T1000 (cell line): ENCODE measurements at regions not wholly inside any gene's neighbourhood (a gene's known extent, or its start where the extent isn't known, plus 50 kb on each side); places are given as distances from the start of the nearest gene placed in this dataset.

Source experiments
- DNase-seq: peaks from one replicate; lab custom pipeline; 2025; ENCODE audit warnings: mixed read lengths; lab: John Stamatoyannopoulos, UW

DNA sequence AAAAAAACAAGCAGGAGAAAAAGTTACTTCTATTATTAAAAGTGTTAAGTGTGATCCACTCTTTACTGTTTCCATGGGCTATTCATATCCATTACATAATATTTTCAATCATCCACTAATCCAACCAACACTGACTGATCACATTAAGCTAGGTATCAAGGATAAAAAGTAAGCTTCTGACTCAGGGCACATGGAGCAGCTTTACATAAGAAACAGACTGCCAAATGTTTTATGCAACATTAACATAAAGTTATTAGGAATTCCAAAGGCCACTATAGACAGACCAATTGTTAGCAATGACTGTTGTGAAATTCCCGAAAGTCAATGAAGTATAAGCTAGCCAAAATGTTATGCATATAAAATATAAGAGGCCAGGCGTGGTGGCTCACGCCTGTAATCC is 277.6 kb downstream of the ZEB2 start:
- DNase-seq: no peak

GRCh38 chr2:144241801-144242200 is 278.1 kb downstream of the ZEB2 start:
- no peak for DNase-seq

GRCh38 chr2:144240656-144241339 is 279.1 kb downstream of the ZEB2 start:
- no peak for DNase-seq

GRCh38 chr2:144239726-144240125 is 280.2 kb downstream of the ZEB2 start:
- no peak for DNase-seq

DNA sequence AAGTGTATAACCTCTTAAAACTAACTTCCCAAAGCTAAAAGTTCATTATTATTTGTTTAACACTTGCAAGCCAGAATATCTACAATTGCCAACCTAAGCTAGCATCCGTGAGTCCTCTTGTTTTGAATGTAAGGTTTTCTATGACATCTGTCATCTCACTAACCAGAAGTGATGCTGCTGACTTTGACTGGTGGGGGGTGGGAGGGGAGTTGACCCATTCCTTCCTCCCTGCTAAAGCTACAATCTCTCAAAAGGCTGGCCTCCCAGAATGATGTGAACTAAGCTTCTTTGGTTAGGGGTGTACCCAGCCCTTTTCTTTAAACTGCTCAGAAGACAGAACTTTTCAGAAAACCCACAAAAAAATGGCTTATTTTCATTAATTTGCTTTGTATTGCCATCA is 280.6 kb downstream of the ZEB2 start:
- DNase-seq: no peak

DNA sequence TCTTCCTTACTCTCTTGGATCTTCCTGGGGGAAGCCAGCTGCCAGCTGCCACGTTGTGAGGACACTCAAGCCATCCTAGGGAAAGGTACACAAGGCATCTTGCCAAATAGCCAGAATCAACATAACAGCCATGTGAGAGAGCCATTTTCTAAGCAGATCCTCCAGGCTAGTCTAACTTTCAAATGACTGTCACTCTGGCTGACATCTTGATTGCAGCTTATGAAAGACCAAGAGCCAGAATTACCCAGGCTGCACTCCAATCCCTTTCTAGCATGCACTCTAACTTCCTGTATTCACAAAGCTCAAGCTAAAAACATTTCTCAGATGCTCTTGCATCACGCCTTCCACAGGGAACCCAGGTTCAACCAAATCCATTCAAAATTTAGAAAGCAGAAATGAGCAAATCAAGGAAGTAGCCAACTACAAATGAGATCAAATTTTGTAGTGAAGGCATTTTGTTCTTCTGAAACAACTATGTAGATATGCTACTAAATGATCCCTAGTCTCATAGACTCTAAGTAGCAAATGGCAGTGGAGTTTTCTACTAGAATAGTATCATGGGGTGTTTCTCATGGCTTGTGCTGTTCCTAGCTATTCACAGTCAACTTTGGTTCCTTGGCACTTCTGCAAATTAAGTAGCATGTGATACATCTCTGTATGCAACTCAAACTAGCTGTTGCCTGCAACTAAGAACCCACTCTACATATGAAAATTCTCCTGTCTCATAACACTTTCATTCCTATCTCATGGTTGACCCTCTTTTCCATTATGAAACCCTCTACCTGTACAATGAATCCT is 281.9 kb downstream of the ZEB2 start:
- DNase-seq: no peak

DNA sequence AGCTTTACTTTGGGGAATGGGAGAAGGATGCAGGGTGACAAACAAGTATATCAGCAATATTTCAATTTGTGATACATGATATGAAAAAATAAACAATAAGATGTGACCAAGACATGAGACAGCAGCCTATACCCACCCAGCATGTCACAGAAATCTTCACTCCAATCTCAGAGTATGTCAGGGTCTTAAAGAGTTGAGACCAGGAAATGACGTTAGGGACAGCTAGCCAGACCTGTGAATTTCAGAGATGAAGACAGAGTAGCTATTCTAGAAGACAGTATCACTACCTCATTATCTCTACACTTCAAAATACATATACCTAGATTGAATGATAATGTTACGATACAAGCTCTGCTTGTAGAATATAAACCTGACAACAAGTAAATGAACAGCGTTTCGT is 282.8 kb downstream of the ZEB2 start:
- DNase-seq: no peak

DNA sequence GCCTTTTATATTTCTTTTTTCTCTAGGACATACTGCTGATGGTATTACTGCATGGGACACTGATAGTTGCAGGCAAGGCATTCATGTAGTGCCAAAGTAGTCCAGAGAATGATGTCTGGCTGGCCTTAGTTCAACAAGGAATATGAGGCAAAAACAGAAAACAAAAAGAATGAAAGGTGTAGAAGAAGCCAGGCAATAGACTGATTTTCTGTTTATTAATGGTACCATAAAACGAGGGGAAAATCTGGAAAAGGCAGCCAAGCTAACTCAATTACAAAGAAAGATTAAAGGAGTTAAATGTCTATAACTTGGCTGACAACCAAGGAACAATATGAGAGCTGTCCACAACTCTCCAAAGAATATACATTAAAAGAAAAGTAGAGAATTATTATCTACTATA is 284.9 kb downstream of the ZEB2 start:
- DNase-seq: no peak

DNA sequence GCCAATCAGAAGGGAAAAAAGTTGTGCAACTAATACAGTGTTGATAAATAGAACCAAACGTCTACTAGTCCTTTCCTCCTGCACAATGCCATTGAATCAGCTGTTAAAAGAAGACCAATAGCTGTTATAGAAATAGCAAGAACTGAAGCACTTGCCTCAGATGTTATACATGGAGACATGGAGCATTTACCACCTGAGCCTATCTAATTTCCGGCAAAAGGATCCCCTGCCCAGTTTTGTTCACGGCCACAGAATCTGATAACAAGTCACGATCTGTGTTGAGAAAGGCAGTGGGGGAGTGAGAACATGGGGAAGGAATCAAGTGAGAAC is 285.4 kb downstream of the ZEB2 start:
- no peak for DNase-seq

DNA sequence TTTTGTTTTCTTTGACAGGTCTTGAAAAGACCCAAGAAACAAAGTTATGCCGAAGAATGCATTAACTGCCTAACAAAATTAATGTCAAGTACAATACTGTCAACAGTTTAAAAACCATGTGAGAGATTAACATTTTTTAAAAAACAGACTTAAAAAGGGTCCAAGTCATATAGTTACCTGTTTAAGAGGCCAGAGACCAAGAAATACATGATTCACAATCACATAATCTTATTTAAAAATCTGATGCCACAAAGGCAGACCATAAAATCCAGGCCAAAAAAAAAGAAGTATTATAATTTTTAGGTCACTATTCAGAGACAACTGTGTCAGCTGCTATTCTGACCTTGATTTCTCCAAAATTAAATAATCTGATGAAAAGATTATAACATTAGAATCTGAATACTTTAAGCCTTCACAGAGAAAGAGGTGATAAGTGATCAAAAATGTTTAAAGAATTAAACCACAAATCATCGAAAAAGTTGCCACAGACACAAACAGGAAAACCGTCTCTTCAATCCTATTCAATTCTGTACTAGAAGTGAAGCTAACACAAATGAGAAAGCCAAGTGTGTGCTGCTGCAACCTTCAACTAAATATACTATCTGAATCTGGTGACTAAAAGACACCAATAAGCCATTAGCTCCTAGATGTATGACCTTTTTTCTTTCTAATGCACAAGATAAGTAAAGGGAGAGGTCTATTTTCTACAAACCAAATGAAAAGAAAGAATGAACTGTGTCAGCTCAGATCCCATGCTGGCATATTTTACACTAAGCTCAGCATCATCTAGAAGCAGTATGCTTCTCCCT is 286.0 kb downstream of the ZEB2 start:
- DNase-seq: no peak

DNA sequence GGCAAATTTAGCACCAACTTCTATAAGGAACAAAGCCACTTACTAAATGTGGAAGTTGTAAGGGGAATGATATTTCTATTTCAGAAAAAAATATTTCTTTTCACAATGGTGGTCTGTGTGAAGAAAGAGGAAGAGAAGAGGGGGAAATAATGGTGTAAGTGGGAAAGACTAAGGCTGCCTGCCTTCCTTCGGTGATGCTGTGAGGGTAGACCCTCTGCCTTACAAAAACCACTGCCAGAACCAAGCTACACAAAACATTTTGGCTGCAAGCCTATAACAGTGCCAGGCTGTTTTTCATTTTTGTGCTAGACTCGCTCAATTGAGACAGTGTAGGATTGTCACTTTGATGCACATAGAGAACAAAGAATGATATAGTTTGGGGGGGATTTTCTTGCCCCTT is 286.6 kb downstream of the ZEB2 start:
- no peak for DNase-seq

DNA sequence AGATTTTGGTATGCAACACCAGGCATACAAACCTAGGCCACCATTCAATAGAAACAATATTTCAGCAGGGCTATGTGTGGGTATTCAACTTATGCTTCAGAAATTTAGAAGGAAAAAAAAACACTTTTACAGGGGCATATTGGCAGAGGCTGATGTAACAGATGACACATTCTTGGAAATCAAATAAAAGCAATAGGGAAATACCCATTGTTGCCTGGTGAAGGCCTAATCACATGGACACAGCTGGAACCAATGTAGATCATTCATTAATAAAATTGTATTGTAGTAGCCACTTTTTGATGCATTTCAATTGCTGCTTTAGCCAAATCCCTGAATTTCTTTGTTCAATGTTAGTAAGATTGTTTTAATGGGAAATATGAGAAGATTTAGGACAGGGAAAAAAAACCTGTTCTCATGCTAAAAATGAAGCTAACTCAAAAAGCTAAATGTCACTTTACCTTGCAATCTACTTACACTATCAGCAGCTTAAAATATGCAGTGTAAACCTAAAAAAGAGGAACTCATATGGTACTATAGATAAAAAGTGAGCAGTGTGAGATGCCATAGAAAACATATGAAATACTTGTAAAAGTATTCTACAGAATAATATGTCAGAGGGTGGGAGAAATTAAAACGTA is 289.4 kb downstream of the ZEB2 start:
- no peak for DNase-seq

- no peak for DNase-seq
These were observed 289.9 kb downstream of the ZEB2 start for GRCh38 chr2:144230033-144230432.

GRCh38 chr2:144229296-144229695 is 290.6 kb downstream of the ZEB2 start:
- DNase-seq: no peak

- DNase-seq: no peak
These were observed 292.4 kb downstream of the ZEB2 start for GRCh38 chr2:144227427-144228105.

GRCh38 chr2:144225076-144225475 is 294.8 kb downstream of the ZEB2 start:
- no peak for DNase-seq

GRCh38 chr2:144224472-144224871 is 295.4 kb downstream of the ZEB2 start:
- no peak for DNase-seq

GRCh38 chr2:144219979-144220378 is 299.9 kb downstream of the ZEB2 start:
- no peak for DNase-seq

GRCh38 chr2:144217853-144218633 is 301.9 kb downstream of the ZEB2 start:
- no peak for DNase-seq

GRCh38 chr2:144215701-144216675 is 303.9 kb downstream of the ZEB2 start:
- no peak for DNase-seq
